ENCODE measurements at regions not wholly inside any gene's neighbourhood (a gene's known extent, or its start where the extent isn't known, plus 50 kb on each side); places are given as distances from the start of the nearest gene placed in this dataset.

- no peak overlapping the region for H3K9ac ChIP-seq (ENCODE audit: insufficient read depth, low read length)
- TF ChIP-seq EZH2 (IDR thresholded peaks at IDR 0.05; ENCODE audit: low read length, missing control alignments) (no peak), CTCF (conservative IDR thresholded peaks at IDR 0.05 in 1 of 2, IDR thresholded peaks at IDR 0.05 in 1 of 2; ENCODE audit: low read depth in 1 of 2, low read length in 2 of 2) (no peak)
- H3K36me3 ChIP-seq (ENCODE audit: control insufficient read depth, insufficient read depth, low read length): no peaks in the 10 kb centered on the region
- DNase-seq (ENCODE audit: low read depth in 2 of 2): no peak
- H3K4me2 ChIP-seq (ENCODE audit: extremely low read depth, insufficient read depth, low read length): no peak overlapping the region
- H3K9me3 ChIP-seq (ENCODE audit: control insufficient read depth, insufficient read depth, low read depth, low read length): no peaks in the 10 kb centered on the region
- H3K4me3 ChIP-seq (replicated peaks in 1 of 4; ENCODE audit: control extremely low read depth in 1 of 4, insufficient read depth in 1 of 4, low read depth in 3 of 4, low read length in 4 of 4): no peak overlapping the region
- H4K20me1 ChIP-seq (ENCODE audit: control insufficient read depth, extremely low read depth, insufficient read depth, low read length): no peaks in the 10 kb centered on the region
- H3K79me2 ChIP-seq (ENCODE audit: control insufficient read depth, insufficient read depth, low read length): no peaks in the 10 kb centered on the region
- peaks cover 2% of the 10 kb centered on the region for H3K4me1 ChIP-seq (ENCODE audit: control insufficient read depth, extremely low read depth, insufficient read depth, low read length)
- no peak overlapping the region for H2AFZ ChIP-seq (ENCODE audit: low read length)
- no peaks in the 10 kb centered on the region for H3K27me3 ChIP-seq (ENCODE audit: control insufficient read depth, insufficient read depth, low read length)
- H3K27ac ChIP-seq (ENCODE audit: insufficient read depth, low read length): no peak overlapping the region
Observed at GRCh38 chr1:200311256-200311655, 98.6 kb downstream of the ZNF281 start.

- Histone ChIP-seq H3K9ac (ENCODE audit: insufficient read depth, low read length) (no peak overlapping the region), H3K4me2 (ENCODE audit: extremely low read depth, insufficient read depth, low read length) (no peak overlapping the region), H3K79me2 (ENCODE audit: control insufficient read depth, insufficient read depth, low read length) (no peaks in the 10 kb centered on the region), H3K4me1 (ENCODE audit: control insufficient read depth, extremely low read depth, insufficient read depth, low read length) (peaks cover 2% of the 10 kb centered on the region), H4K20me1 (ENCODE audit: control insufficient read depth, extremely low read depth, insufficient read depth, low read length) (no peaks in the 10 kb centered on the region), H3K27me3 (ENCODE audit: control insufficient read depth, insufficient read depth, low read length) (no peaks in the 10 kb centered on the region), H3K9me3 (ENCODE audit: control insufficient read depth, insufficient read depth, low read depth, low read length) (no peaks in the 10 kb centered on the region), H2AFZ (ENCODE audit: low read length) (no peak overlapping the region), H3K4me3 (replicated peaks in 1 of 4; ENCODE audit: control extremely low read depth in 1 of 4, insufficient read depth in 1 of 4, low read depth in 3 of 4, low read length in 4 of 4) (no peak overlapping the region), H3K36me3 (ENCODE audit: control insufficient read depth, insufficient read depth, low read length) (no peaks in the 10 kb centered on the region), H3K27ac (ENCODE audit: insufficient read depth, low read length) (no peak overlapping the region)
- DNase-seq (ENCODE audit: low read depth in 2 of 2): no peak
- TF ChIP-seq EZH2 (IDR thresholded peaks at IDR 0.05; ENCODE audit: low read length, missing control alignments) (no peak), CTCF (conservative IDR thresholded peaks at IDR 0.05 in 1 of 2, IDR thresholded peaks at IDR 0.05 in 1 of 2; ENCODE audit: low read depth in 1 of 2, low read length in 2 of 2) (no peak)
Observed at GRCh38 chr1:200310824-200311223, 99.0 kb downstream of the ZNF281 start.

GRCh38 chr1:200307755-200308066 lies 102.1 kb downstream of the ZNF281 start:
- Histone ChIP-seq H3K79me2 (ENCODE audit: control insufficient read depth, insufficient read depth, low read length) (no peaks in the 10 kb centered on the region), H3K9ac (ENCODE audit: insufficient read depth, low read length) (no peak overlapping the region), H3K9me3 (ENCODE audit: control insufficient read depth, insufficient read depth, low read depth, low read length) (no peaks in the 10 kb centered on the region), H3K4me2 (ENCODE audit: extremely low read depth, insufficient read depth, low read length) (no peak overlapping the region), H3K27me3 (ENCODE audit: control insufficient read depth, insufficient read depth, low read length) (no peaks in the 10 kb centered on the region), H2AFZ (ENCODE audit: low read length) (no peak overlapping the region), H4K20me1 (ENCODE audit: control insufficient read depth, extremely low read depth, insufficient read depth, low read length) (no peaks in the 10 kb centered on the region), H3K27ac (ENCODE audit: insufficient read depth, low read length) (no peak overlapping the region), H3K36me3 (ENCODE audit: control insufficient read depth, insufficient read depth, low read length) (no peaks in the 10 kb centered on the region), H3K4me1 (ENCODE audit: control insufficient read depth, extremely low read depth, insufficient read depth, low read length) (no peaks in the 10 kb centered on the region), H3K4me3 (replicated peaks in 1 of 4; ENCODE audit: control extremely low read depth in 1 of 4, insufficient read depth in 1 of 4, low read depth in 3 of 4, low read length in 4 of 4) (no peak overlapping the region)
- no peak for TF ChIP-seq EZH2 (IDR thresholded peaks at IDR 0.05; ENCODE audit: low read length, missing control alignments)
- TF ChIP-seq CTCF (conservative IDR thresholded peaks at IDR 0.05 in 1 of 2, IDR thresholded peaks at IDR 0.05 in 1 of 2; ENCODE audit: low read depth in 1 of 2, low read length in 2 of 2): no peak
- no peak for DNase-seq (ENCODE audit: low read depth in 2 of 2)

Measured in fibroblast of lung (primary cell).